Loucy (cell line): ENCODE measurements at regions not wholly inside any gene's neighbourhood (a gene's known extent, or its start where the extent isn't known, plus 50 kb on each side); places are given as distances from the start of the nearest gene placed in this dataset.

Experiments
- H2AFZ ChIP-seq: fragments of 200-600 bp; sonication (generic); 2 replicates; pipeline ENCODE4 v1.6.0; 2016; ENCODE audit warnings: antibody characterized with exemption, mild to moderate bottlenecking, low read length, moderate library complexity
- H3F3A ChIP-seq: fragments of 200-600 bp; 2 replicates; pipeline ENCODE4 v1.6.0; 2016; ENCODE audit warnings: antibody characterized with exemption, low read depth, mild to moderate bottlenecking
- H3K27me3 ChIP-seq: fragments of 200-600 bp; sonication (generic); 2 replicates; pipeline ENCODE4 v1.6.1; 2014; ENCODE audit warnings: low read length, mild to moderate bottlenecking; ENCODE audit not compliant: insufficient read depth, poor library complexity, severe bottlenecking
- H3K36me3 ChIP-seq: fragments of 200-600 bp; sonication (generic); 2 replicates; pipeline ENCODE4 v1.6.1; 2016; ENCODE audit warnings: low read length; ENCODE audit not compliant: insufficient read depth
- H3K4me1 ChIP-seq: fragments of 200-600 bp; sonication (generic); 2 replicates; pipeline ENCODE4 v1.5.1; 2014; ENCODE audit warnings: low read length, mild to moderate bottlenecking; ENCODE audit not compliant: insufficient read depth, poor library complexity, severe bottlenecking
- H3K4me2 ChIP-seq: fragments of 200-600 bp; sonication (generic); 2 replicates; pipeline ENCODE4 v1.6.0; 2014; ENCODE audit warnings: antibody characterized with exemption, low read length, low read depth, mild to moderate bottlenecking; ENCODE audit not compliant: poor library complexity, severe bottlenecking
- H3K4me3 ChIP-seq: fragments of 200-600 bp; sonication (generic); 2 replicates; pipeline ENCODE4 v1.5.1; 2014; ENCODE audit warnings: low read length, mild to moderate bottlenecking, mixed read lengths; ENCODE audit not compliant: poor library complexity, severe bottlenecking
- H3K79me2 ChIP-seq: fragments of 200-600 bp; sonication (generic); 2 replicates; pipeline ENCODE4 v1.6.1; 2014; ENCODE audit warnings: low read length; ENCODE audit not compliant: insufficient read depth
- H3K9ac ChIP-seq: fragments of 200-600 bp; sonication (generic); 2 replicates; pipeline ENCODE4 v1.6.0; 2014; ENCODE audit warnings: mild to moderate bottlenecking, low read depth, low read length, moderate library complexity; ENCODE audit not compliant: poor library complexity, severe bottlenecking
- H3K9me2 ChIP-seq: fragments of 200-600 bp; sonication (generic); replicated peaks from 2 replicates; pipeline ENCODE4 v1.6.1; 2016; ENCODE audit warnings: low read depth, low read length, mixed read lengths
- H3K9me3 ChIP-seq: fragments of 200-600 bp; sonication (generic); 2 replicates; pipeline ENCODE4 v1.6.1; 2014; ENCODE audit warnings: mild to moderate bottlenecking, antibody characterized with exemption, low read length, low read depth; ENCODE audit not compliant: insufficient read depth
- H4K20me1 ChIP-seq: fragments of 200-600 bp; sonication (generic); 2 replicates; pipeline ENCODE4 v1.6.0; 2014; ENCODE audit warnings: antibody characterized with exemption, low read length, mild to moderate bottlenecking; ENCODE audit not compliant: insufficient read depth, poor library complexity, severe bottlenecking
- CTCF ChIP-seq: fragments of 200-600 bp; sonication (generic); conservative IDR thresholded peaks from 2 replicates; pipeline ENCODE4 v1.5.1; 2014; ENCODE audit warnings: mild to moderate bottlenecking, antibody characterized with exemption, low read length
- EZH2phosphoT487 ChIP-seq: fragments of 200-600 bp; IDR thresholded peaks from 2 replicates; pipeline ENCODE4 v1.6.1; 2018; ENCODE audit warnings: antibody characterized with exemption, mild to moderate bottlenecking, moderate library complexity, borderline replicate concordance

GRCh38 chr6:137734005-137734874 lies 132.8 kb upstream of the TNFAIP3 start:
- Histone ChIP-seq H3K4me2 (no peak overlapping the region), H3K9me2 (no peaks in the 10 kb centered on the region), H3K4me1 (peaks cover 47% of the 10 kb centered on the region), H3F3A (peaks cover 6% of the 10 kb centered on the region), H2AFZ (no peak overlapping the region), H3K27me3 (no peaks in the 10 kb centered on the region), H4K20me1 (no peaks in the 10 kb centered on the region), H3K4me3 (no peak overlapping the region), H3K36me3 (no peaks in the 10 kb centered on the region), H3K9ac (no peak overlapping the region), H3K79me2 (no peaks in the 10 kb centered on the region), H3K9me3 (no peaks in the 10 kb centered on the region)
- TF ChIP-seq CTCF (no peak), EZH2phosphoT487 (no peak)

GRCh38 chr6:137734875-137735182 lies 132.2 kb upstream of the TNFAIP3 start:
- H3K79me2 ChIP-seq = no peaks in the 10 kb centered on the region
- H3K4me2 ChIP-seq = no peak overlapping the region
- no peaks in the 10 kb centered on the region for H3K36me3 ChIP-seq
- H3F3A ChIP-seq = peaks cover 6% of the 10 kb centered on the region
- H4K20me1 ChIP-seq = no peaks in the 10 kb centered on the region
- H3K9me3 ChIP-seq = no peaks in the 10 kb centered on the region
- no peak overlapping the region; the same call in 1 of the 2 replicates for H2AFZ ChIP-seq
- H3K4me1 ChIP-seq = peaks cover 47% of the 10 kb centered on the region
- H3K27me3 ChIP-seq = no peaks in the 10 kb centered on the region
- H3K4me3 ChIP-seq = no peak overlapping the region
- H3K9ac ChIP-seq = no peak overlapping the region
- TF ChIP-seq EZH2phosphoT487 (no peak), CTCF (no peak)
- H3K9me2 ChIP-seq = no peaks in the 10 kb centered on the region

GRCh38 chr6:137736048-137736818 lies 130.8 kb upstream of the TNFAIP3 start:
- peak overlapping the region; percentile 2; the same call in 1 of the 2 replicates for H2AFZ ChIP-seq
- peak overlapping the region; percentile 62 for H3K4me2 ChIP-seq
- peak overlapping the region; percentile 32 for H3K4me3 ChIP-seq
- H3F3A ChIP-seq = peaks cover 6% of the 10 kb centered on the region
- no peaks in the 10 kb centered on the region for H3K79me2 ChIP-seq
- no peaks in the 10 kb centered on the region for H3K9me3 ChIP-seq
- H4K20me1 ChIP-seq = no peaks in the 10 kb centered on the region
- TF ChIP-seq EZH2phosphoT487 = no peak
- TF ChIP-seq CTCF = no peak
- peak overlapping the region; percentile 41 for H3K9ac ChIP-seq
- H3K27me3 ChIP-seq = no peaks in the 10 kb centered on the region
- no peaks in the 10 kb centered on the region for H3K36me3 ChIP-seq
- H3K9me2 ChIP-seq = no peaks in the 10 kb centered on the region
- H3K4me1 ChIP-seq = peaks cover 50% of the 10 kb centered on the region
